Endothelial cell (in vitro differentiated cells): ENCODE measurements at regions not wholly inside any gene's neighbourhood (a gene's known extent, or its start where the extent isn't known, plus 50 kb on each side); places are given as distances from the start of the nearest gene placed in this dataset.
"Not testable (repeated sequence)": the region's sequence is repeated elsewhere in the genome, so short reads cannot be mapped to it uniquely, and the experiment has no call there.

ENCODE experiments used
- DNase-seq: peaks from one replicate; pipeline ENCODE4 v3.0.0; 2021; ENCODE audit warnings: low spot score
- H3K27ac Mint-ChIP-seq: one replicate; pipeline ENCODE4 v1.8.0; 2021; ENCODE audit warnings: mixed read lengths, inconsistent platforms; ENCODE audit not compliant: unreplicated experiment
- H3K27me3 Mint-ChIP-seq: one replicate; pipeline ENCODE4 v1.8.0; 2021; ENCODE audit warnings: mild to moderate bottlenecking, moderate library complexity, mixed read lengths, inconsistent platforms; ENCODE audit not compliant: unreplicated experiment
- H3K36me3 Mint-ChIP-seq: one replicate; pipeline ENCODE4 v1.8.0; 2021; ENCODE audit warnings: mild to moderate bottlenecking, low read depth, mixed read lengths, inconsistent platforms; ENCODE audit not compliant: unreplicated experiment
- H3K4me1 Mint-ChIP-seq: one replicate; pipeline ENCODE4 v1.8.0; 2021; ENCODE audit warnings: mild to moderate bottlenecking, mixed read lengths, inconsistent platforms; ENCODE audit not compliant: unreplicated experiment
- H3K4me3 Mint-ChIP-seq: one replicate; pipeline ENCODE4 v1.8.0; 2021; ENCODE audit warnings: mild to moderate bottlenecking, mixed read lengths, inconsistent platforms; ENCODE audit not compliant: unreplicated experiment
- H3K9me3 Mint-ChIP-seq: one replicate; pipeline ENCODE4 v1.8.0; 2021; ENCODE audit warnings: mixed read lengths, inconsistent platforms; ENCODE audit not compliant: unreplicated experiment
- CTCF ChIP-seq: fragments of 200-600 bp; sonication (generic); IDR thresholded peaks from one replicate; pipeline ENCODE4 v1.5.0; 2021; ENCODE audit warnings: antibody characterized with exemption; ENCODE audit not compliant: unreplicated experiment

GRCh38 chr12:73221398-73221797 is 949.2 kb downstream of the TRHDE start:
- H3K9me3 Mint-ChIP-seq, result no peaks in the 10 kb centered on the region
- H3K4me1 Mint-ChIP-seq, result no peaks in the 10 kb centered on the region
- H3K27ac Mint-ChIP-seq, result no peak overlapping the region
- no peak for DNase-seq
- no peak overlapping the region for H3K4me3 Mint-ChIP-seq
- no peaks in the 10 kb centered on the region for H3K27me3 Mint-ChIP-seq
- H3K36me3 Mint-ChIP-seq, result no peaks in the 10 kb centered on the region
- TF ChIP-seq CTCF, result no peak

- no peak overlapping the region for H3K27ac Mint-ChIP-seq
- H3K4me1 Mint-ChIP-seq, result no peaks in the 10 kb centered on the region
- no peaks in the 10 kb centered on the region for H3K9me3 Mint-ChIP-seq
Observed at GRCh38 chr12:73221836-73222235, 949.7 kb downstream of the TRHDE start.

GRCh38 chr12:73225371-73225937 is 953.3 kb downstream of the TRHDE start:
- no peaks in the 10 kb centered on the region for H3K4me1 Mint-ChIP-seq

More at GRCh38 chr12:73221836-73222235, 949.7 kb downstream of the TRHDE start:
- no peak for DNase-seq
- no peak for TF ChIP-seq CTCF
- Mint-ChIP-seq H3K4me3 (no peak overlapping the region), H3K27me3 (no peaks in the 10 kb centered on the region), H3K36me3 (no peaks in the 10 kb centered on the region)

GRCh38 chr12:73225941-73226340 is 953.8 kb downstream of the TRHDE start:
- Mint-ChIP-seq H3K4me3 (no peak overlapping the region), H3K27ac (no peak overlapping the region), H3K36me3 (no peaks in the 10 kb centered on the region), H3K9me3 (no peaks in the 10 kb centered on the region), H3K4me1 (no peaks in the 10 kb centered on the region), H3K27me3 (no peaks in the 10 kb centered on the region)
- TF ChIP-seq CTCF, result no peak
- DNase-seq, result no peak

More at GRCh38 chr12:73225371-73225937, 953.3 kb downstream of the TRHDE start:
- Mint-ChIP-seq H3K9me3 (no peaks in the 10 kb centered on the region), H3K4me3 (no peak overlapping the region), H3K36me3 (no peaks in the 10 kb centered on the region), H3K27ac (no peak overlapping the region), H3K27me3 (no peaks in the 10 kb centered on the region)
- no peak for DNase-seq
- TF ChIP-seq CTCF, result no peak

GRCh38 chr12:73226593-73226992 is 954.4 kb downstream of the TRHDE start:
- H3K27ac Mint-ChIP-seq, result no peak overlapping the region
- H3K36me3 Mint-ChIP-seq, result no peaks in the 10 kb centered on the region
- TF ChIP-seq CTCF, result no peak
- no peak overlapping the region for H3K4me3 Mint-ChIP-seq
- no peaks in the 10 kb centered on the region for H3K4me1 Mint-ChIP-seq
- H3K9me3 Mint-ChIP-seq, result no peaks in the 10 kb centered on the region
- H3K27me3 Mint-ChIP-seq, result no peaks in the 10 kb centered on the region
- DNase-seq, result no peak

GRCh38 chr12:73228828-73229227 is 956.7 kb downstream of the TRHDE start:
- H3K9me3 Mint-ChIP-seq, H3K4me1 Mint-ChIP-seq, H3K27me3 Mint-ChIP-seq: not testable (repeated sequence)

More at GRCh38 chr12:73228828-73229227, 956.7 kb downstream of the TRHDE start:
- not testable (repeated sequence) for H3K36me3 Mint-ChIP-seq, H3K27ac Mint-ChIP-seq, H3K4me3 Mint-ChIP-seq, DNase-seq
